CD14-positive monocyte (primary cell): ENCODE measurements at regions not wholly inside any gene's neighbourhood (a gene's known extent, or its start where the extent isn't known, plus 50 kb on each side); places are given as distances from the start of the nearest gene placed in this dataset.

Experiments used
- DNase-seq, 3 donors: peaks; one replicate each; pipeline ENCODE4 v3.0.0-alpha.2; 2011 to 2022
- H2AFZ ChIP-seq: 2 replicates; pipeline ENCODE4 v1.6.0; 2012; ENCODE audit warnings: mild to moderate bottlenecking, low read depth, low read length, inconsistent platforms; ENCODE audit not compliant: insufficient read depth, poor library complexity, severe bottlenecking
- H3K27ac ChIP-seq, 2 donors: 1 replicate in 1 of 2; 2 replicates in 1 of 2; pipeline ENCODE4 v1.5.1; 2012 to 2013; ENCODE audit warnings: low read length in 2 of 2, control low read depth in 1 of 2, inconsistent platforms in 1 of 2, low read depth in 1 of 2, mild to moderate bottlenecking in 1 of 2
- H3K27me3 ChIP-seq, 2 donors: one replicate each; pipeline versions ENCODE4 v1.6.0 to v1.6.1; 2011 to 2013; ENCODE audit warnings: low read length in 2 of 2; ENCODE audit not compliant: control insufficient read depth in 2 of 2, insufficient read depth in 2 of 2
- H3K36me3 ChIP-seq, 2 donors: replicated peaks in 1 of 2; 1 replicate in 1 of 2; 2 replicates in 1 of 2; pipeline versions ENCODE4 v1.5.1 to v1.6.1; 2012 to 2013; ENCODE audit warnings: low read length in 2 of 2, control low read depth in 1 of 2, inconsistent platforms in 1 of 2, mild to moderate bottlenecking in 1 of 2; ENCODE audit not compliant: insufficient read depth in 2 of 2, control insufficient read depth in 1 of 2
- H3K4me1 ChIP-seq, 2 donors: 1 replicate in 1 of 2; 2 replicates in 1 of 2; pipeline versions ENCODE4 v1.5.1 to v1.6.1; 2012 to 2013; ENCODE audit warnings: low read length in 2 of 2, control low read depth in 1 of 2, inconsistent platforms in 1 of 2, mild to moderate bottlenecking in 1 of 2, moderate library complexity in 1 of 2; ENCODE audit not compliant: insufficient read depth in 2 of 2, control insufficient read depth in 1 of 2
- H3K4me2 ChIP-seq: replicated peaks from 2 replicates; pipeline ENCODE3; 2012; ENCODE audit warnings: low read length, moderate library complexity, mild to moderate bottlenecking; ENCODE audit not compliant: poor library complexity, severe bottlenecking; ENCODE audit errors: extremely low read depth
- H3K4me3 ChIP-seq, 3 experiments: fragments of 200-600 bp in 1 of 3; sonication (generic) in 1 of 3; replicated peaks in 1 of 3; 1 replicate in 2 of 3; 2 replicates in 1 of 3; pipeline ENCODE4 v1.5.1; 2011 to 2013; ENCODE audit warnings: low read length in 3 of 3, mild to moderate bottlenecking in 3 of 3, control low read depth in 2 of 3, low read depth in 2 of 3, inconsistent platforms in 1 of 3, moderate library complexity in 1 of 3
- H3K79me2 ChIP-seq: 2 replicates; pipeline ENCODE4 v1.6.0; 2012; ENCODE audit warnings: mild to moderate bottlenecking, control low read depth, inconsistent platforms, low read length, moderate library complexity; ENCODE audit not compliant: insufficient read depth
- H3K9ac ChIP-seq: 2 replicates; pipeline ENCODE4 v1.6.0; 2017; ENCODE audit warnings: low read length, mild to moderate bottlenecking; ENCODE audit not compliant: insufficient read depth, poor library complexity, severe bottlenecking
- H3K9me3 ChIP-seq, 2 donors: replicated peaks in 1 of 2; 1 replicate in 1 of 2; 2 replicates in 1 of 2; pipeline versions ENCODE4 v1.5.1 to v1.6.1; 2012 to 2013; ENCODE audit warnings: low read length in 2 of 2, control low read depth in 1 of 2; ENCODE audit not compliant: control insufficient read depth in 1 of 2, insufficient read depth in 1 of 2
- H4K20me1 ChIP-seq: 2 replicates; pipeline ENCODE4 v1.6.0; 2012; ENCODE audit warnings: mild to moderate bottlenecking, low read length, control low read depth, moderate library complexity; ENCODE audit not compliant: insufficient read depth
- H3K27ac Mint-ChIP-seq, 7 donors: one replicate each; pipeline ENCODE4 v1.8.0; 2020; ENCODE audit warnings: mild to moderate bottlenecking in 7 of 7, mixed read lengths in 7 of 7, moderate library complexity in 6 of 7, inconsistent platforms in 2 of 7
- H3K27me3 Mint-ChIP-seq, 3 donors: one replicate each; pipeline ENCODE4 v1.8.0; 2021 to 2022; ENCODE audit warnings: low read depth in 3 of 3, mild to moderate bottlenecking in 3 of 3, mixed read lengths in 3 of 3, moderate library complexity in 3 of 3, inconsistent platforms in 1 of 3
- H3K36me3 Mint-ChIP-seq, 2 donors: one replicate each; pipeline ENCODE4 v1.8.0; 2020; ENCODE audit warnings: mixed read lengths in 2 of 2, inconsistent platforms in 1 of 2, mild to moderate bottlenecking in 1 of 2
- H3K4me1 Mint-ChIP-seq: one replicate; pipeline ENCODE4 v1.8.0; 2020; ENCODE audit warnings: mild to moderate bottlenecking, mixed read lengths
- H3K4me3 Mint-ChIP-seq, 2 donors: one replicate each; pipeline ENCODE4 v1.8.0; 2020; ENCODE audit warnings: mild to moderate bottlenecking in 2 of 2, mixed read lengths in 2 of 2, moderate library complexity in 1 of 2
- H3K9me3 Mint-ChIP-seq, 7 donors: one replicate each; pipeline ENCODE4 v1.8.0; 2020 to 2022; ENCODE audit warnings: mixed read lengths in 7 of 7, mild to moderate bottlenecking in 6 of 7, moderate library complexity in 6 of 7, inconsistent platforms in 2 of 7
- WGBS: methylation state at CpG from one replicate; pipeline ENCODE4 v1.1.5; 2013; ENCODE audit warnings: missing lambda C conversion rate; ENCODE audit not compliant: insufficient coverage; 5-methylcytosine and 5-hydroxymethylcytosine counted together
- intact Hi-C, 2 donors: fragments of 100-400 bp; cut with micrococcal nuclease; formaldehyde crosslinking; loops; one replicate each; pipeline versions ENCODE4 v1.15.0 to v1.15.1; 2023
- TF ChIP-seq, protein P1 (sequence below): fragments of 200-600 bp; IDR thresholded peaks from one replicate; pipeline ENCODE4 v1.8.0; 2022; ENCODE audit warnings: antibody characterized with exemption, mild to moderate bottlenecking

DNA sequence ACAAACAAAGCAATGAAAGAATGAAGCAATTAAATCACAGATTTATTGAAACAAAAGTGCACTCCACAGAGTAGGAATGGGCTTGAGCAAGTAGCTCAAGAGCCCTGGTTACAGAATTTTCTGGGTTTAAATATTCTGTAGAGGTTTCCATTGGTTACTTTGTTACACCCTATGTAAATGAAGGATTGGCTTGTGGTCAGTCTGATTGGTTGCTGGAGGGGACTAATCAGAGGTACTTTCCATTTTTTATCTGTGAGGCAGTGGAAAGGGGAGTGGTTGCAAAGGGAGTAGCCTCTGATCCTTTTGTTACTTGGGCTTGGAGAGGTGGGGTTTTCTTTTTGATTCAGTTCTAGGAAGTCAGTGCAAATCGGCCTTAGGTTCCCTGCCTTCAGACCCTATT, 253.3 kb downstream of the ARL6IP6 start:
- Histone ChIP-seq H3K27me3 (no peaks in the 10 kb centered on the region), H3K36me3 (no peaks in the 10 kb centered on the region), H3K27ac (no peak overlapping the region), H4K20me1 (no peaks in the 10 kb centered on the region), H3K4me2 (no peak overlapping the region), H3K9me3 (peaks cover 14 to 23% of the 10 kb centered on the region in 2 donors), H3K9ac (no peak overlapping the region), H2AFZ (no peak overlapping the region), H3K4me3 (no peak overlapping the region), H3K79me2 (no peaks in the 10 kb centered on the region), H3K4me1 (no peaks in the 10 kb centered on the region)
- TF ChIP-seq, protein P1, sequence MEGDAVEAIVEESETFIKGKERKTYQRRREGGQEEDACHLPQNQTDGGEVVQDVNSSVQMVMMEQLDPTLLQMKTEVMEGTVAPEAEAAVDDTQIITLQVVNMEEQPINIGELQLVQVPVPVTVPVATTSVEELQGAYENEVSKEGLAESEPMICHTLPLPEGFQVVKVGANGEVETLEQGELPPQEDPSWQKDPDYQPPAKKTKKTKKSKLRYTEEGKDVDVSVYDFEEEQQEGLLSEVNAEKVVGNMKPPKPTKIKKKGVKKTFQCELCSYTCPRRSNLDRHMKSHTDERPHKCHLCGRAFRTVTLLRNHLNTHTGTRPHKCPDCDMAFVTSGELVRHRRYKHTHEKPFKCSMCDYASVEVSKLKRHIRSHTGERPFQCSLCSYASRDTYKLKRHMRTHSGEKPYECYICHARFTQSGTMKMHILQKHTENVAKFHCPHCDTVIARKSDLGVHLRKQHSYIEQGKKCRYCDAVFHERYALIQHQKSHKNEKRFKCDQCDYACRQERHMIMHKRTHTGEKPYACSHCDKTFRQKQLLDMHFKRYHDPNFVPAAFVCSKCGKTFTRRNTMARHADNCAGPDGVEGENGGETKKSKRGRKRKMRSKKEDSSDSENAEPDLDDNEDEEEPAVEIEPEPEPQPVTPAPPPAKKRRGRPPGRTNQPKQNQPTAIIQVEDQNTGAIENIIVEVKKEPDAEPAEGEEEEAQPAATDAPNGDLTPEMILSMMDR, result no peak
- Mint-ChIP-seq H3K36me3 (no peaks in the 10 kb centered on the region), H3K27ac (no peak overlapping the region), H3K4me1 (no peaks in the 10 kb centered on the region), H3K27me3 (no peaks in the 10 kb centered on the region), H3K9me3 (peaks cover 9 to 36% (median 18%) of the 10 kb centered on the region in 7 donors), H3K4me3 (no peak overlapping the region)
- no peak for DNase-seq
- no CpG with 5 or more reads among the region's 1 CpG for WGBS
- intact Hi-C loops, result no loop called here

DNA sequence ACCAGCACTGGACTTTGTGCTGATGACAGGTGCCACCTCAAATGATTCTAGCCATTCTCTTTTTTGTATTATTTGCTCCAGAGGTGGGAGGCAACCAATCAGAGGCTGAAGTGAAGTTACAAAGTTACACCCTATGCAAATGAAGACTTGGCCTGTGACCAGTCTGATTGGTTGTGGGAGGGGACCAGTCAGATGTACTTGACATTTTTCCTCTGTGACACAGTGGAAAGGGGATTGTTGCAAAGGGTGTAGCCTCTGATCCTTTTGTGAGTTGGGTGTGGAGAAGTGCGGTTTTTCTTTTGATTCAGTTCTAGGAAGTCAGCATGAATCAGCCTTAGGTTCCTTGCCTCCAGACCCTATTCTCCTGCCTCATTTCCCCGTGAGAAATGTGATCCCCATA, 244.0 kb downstream of the ARL6IP6 start:
- no peak overlapping the region for H3K9ac ChIP-seq
- peaks cover 0 to 6% of the 10 kb centered on the region in 2 donors for H3K9me3 ChIP-seq
- no peaks in the 10 kb centered on the region for H4K20me1 ChIP-seq
- H3K27ac Mint-ChIP-seq, result no peak overlapping the region
- no peaks in the 10 kb centered on the region for H3K4me1 Mint-ChIP-seq
- no peak overlapping the region for H2AFZ ChIP-seq
- no peak overlapping the region for H3K4me3 ChIP-seq
- no peaks in the 10 kb centered on the region for H3K36me3 ChIP-seq
- H3K4me3 Mint-ChIP-seq, result no peak overlapping the region
- no peaks in the 10 kb centered on the region for H3K79me2 ChIP-seq
- WGBS, result no CpG with 5 or more reads among the region's 2 CpGs
- H3K4me1 ChIP-seq, result no peaks in the 10 kb centered on the region
- intact Hi-C loops, result no loop called here
- DNase-seq, result no peak
- TF ChIP-seq, protein P1, result no peak
- H3K27ac ChIP-seq, result no peak overlapping the region
- H3K9me3 Mint-ChIP-seq, result peaks cover 0 to 7% (median 1%) of the 10 kb centered on the region in 7 donors
- no peak overlapping the region for H3K4me2 ChIP-seq
- no peaks in the 10 kb centered on the region for H3K27me3 ChIP-seq
- H3K36me3 Mint-ChIP-seq, result no peaks in the 10 kb centered on the region
- H3K27me3 Mint-ChIP-seq, result peaks cover 0 to 2% (median 0%) of the 10 kb centered on the region in 3 donors
